Osteocyte (in vitro differentiated cells): ENCODE measurements at regions not wholly inside any gene's neighbourhood (a gene's known extent, or its start where the extent isn't known, plus 50 kb on each side); places are given as distances from the start of the nearest gene placed in this dataset.

Source experiments
- DNase-seq: peaks from one replicate; pipeline ENCODE4 v3.0.0; 2021; ENCODE audit warnings: mixed read lengths; ENCODE audit not compliant: unreplicated experiment; ENCODE audit errors: extremely low spot score
- H3K27ac Mint-ChIP-seq: one replicate; pipeline ENCODE4 v1.8.0; 2021; ENCODE audit warnings: mild to moderate bottlenecking, mixed read lengths; ENCODE audit not compliant: unreplicated experiment
- H3K27me3 Mint-ChIP-seq: one replicate; pipeline ENCODE4 v1.8.0; 2021; ENCODE audit warnings: mixed read lengths; ENCODE audit not compliant: unreplicated experiment
- H3K36me3 Mint-ChIP-seq: one replicate; pipeline ENCODE4 v1.8.0; 2021; ENCODE audit warnings: mixed read lengths; ENCODE audit not compliant: unreplicated experiment
- H3K4me1 Mint-ChIP-seq: one replicate; pipeline ENCODE4 v1.8.0; 2021; ENCODE audit warnings: mixed read lengths; ENCODE audit not compliant: unreplicated experiment
- H3K4me3 Mint-ChIP-seq: one replicate; pipeline ENCODE4 v1.8.0; 2021; ENCODE audit warnings: mild to moderate bottlenecking, moderate library complexity, mixed read lengths; ENCODE audit not compliant: unreplicated experiment
- H3K9me3 Mint-ChIP-seq: one replicate; pipeline ENCODE4 v1.8.0; 2021; ENCODE audit warnings: mixed read lengths; ENCODE audit not compliant: unreplicated experiment
- TF ChIP-seq, protein P1 (sequence below): fragments of 200-600 bp; sonication (generic); IDR thresholded peaks from 2 replicates; pipeline ENCODE4 v1.5.0; 2021; ENCODE audit warnings: antibody characterized with exemption, mild to moderate bottlenecking, moderate library complexity

DNA sequence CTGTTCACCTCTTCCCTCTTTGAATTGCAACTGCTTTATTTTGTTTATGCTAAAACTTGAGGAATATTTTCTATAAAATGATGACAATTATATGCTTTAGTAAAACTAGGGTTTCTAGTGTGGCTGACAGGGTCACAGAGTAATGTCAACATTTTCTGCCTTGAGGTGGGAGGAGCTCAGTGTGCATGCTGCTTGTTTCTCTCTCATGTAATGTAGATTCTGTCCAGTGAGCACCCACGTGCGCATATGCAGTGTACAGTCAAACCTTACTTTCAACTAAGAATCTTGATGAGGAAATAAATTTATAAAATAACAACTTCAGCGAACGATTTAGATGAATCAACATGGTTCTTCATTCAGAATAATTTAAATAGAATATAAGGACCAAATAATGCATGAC, 603.9 kb downstream of the PCDH17 start:
- Mint-ChIP-seq H3K27ac (no peak overlapping the region), H3K9me3 (peaks cover 9% of the 10 kb centered on the region)

DNA sequence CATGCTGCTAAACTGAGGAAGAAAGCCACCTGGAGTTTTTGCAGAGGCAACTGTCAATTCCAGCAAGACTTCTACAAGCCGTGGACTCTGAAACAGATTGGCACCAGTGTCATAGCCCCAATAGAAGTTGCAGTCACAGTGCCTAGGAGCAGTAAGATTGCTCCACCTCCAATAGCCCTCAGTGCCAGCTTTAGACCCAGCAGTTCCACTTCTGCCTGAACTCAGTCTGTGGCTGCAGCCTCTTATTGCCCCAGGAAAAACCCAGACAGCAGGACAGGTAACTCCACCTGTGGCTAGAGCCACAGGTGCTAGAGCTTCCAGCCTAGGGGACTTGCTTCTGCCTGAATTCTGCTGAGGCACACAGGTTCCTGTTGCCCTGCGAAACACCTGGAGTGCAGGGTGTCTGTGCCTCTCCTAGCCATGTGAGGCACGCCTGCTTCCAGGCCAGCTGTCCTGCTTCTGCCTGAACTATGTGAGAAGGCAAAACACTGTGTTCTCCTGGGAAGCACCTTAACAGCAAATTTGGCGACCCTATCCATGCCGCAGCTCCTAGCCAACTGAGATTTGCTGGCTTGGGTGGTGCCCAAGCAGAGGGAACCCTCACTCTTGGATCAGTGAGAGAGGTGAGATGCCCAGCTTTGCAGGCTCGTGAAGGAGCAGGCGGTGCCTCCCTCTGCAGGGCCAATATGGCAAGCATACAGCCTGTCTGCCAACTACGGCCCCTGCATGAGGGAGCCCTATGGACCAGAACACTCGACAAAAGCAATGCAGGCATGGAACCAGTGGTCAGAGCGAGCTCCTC, 607.6 kb downstream of the PCDH17 start:
- Mint-ChIP-seq H3K36me3 (no peaks in the 10 kb centered on the region), H3K27ac (no peak overlapping the region), H3K9me3 (peaks cover 11% of the 10 kb centered on the region), H3K4me1 (no peaks in the 10 kb centered on the region), H3K4me3 (no peak overlapping the region), H3K27me3 (no peaks in the 10 kb centered on the region)
- TF ChIP-seq, protein P1, sequence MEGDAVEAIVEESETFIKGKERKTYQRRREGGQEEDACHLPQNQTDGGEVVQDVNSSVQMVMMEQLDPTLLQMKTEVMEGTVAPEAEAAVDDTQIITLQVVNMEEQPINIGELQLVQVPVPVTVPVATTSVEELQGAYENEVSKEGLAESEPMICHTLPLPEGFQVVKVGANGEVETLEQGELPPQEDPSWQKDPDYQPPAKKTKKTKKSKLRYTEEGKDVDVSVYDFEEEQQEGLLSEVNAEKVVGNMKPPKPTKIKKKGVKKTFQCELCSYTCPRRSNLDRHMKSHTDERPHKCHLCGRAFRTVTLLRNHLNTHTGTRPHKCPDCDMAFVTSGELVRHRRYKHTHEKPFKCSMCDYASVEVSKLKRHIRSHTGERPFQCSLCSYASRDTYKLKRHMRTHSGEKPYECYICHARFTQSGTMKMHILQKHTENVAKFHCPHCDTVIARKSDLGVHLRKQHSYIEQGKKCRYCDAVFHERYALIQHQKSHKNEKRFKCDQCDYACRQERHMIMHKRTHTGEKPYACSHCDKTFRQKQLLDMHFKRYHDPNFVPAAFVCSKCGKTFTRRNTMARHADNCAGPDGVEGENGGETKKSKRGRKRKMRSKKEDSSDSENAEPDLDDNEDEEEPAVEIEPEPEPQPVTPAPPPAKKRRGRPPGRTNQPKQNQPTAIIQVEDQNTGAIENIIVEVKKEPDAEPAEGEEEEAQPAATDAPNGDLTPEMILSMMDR: no peak
- no peak for DNase-seq

More for the DNA sequence above, 603.9 kb downstream of the PCDH17 start:
- H3K4me3 Mint-ChIP-seq: no peak overlapping the region
- TF ChIP-seq, protein P1: no peak
- H3K27me3 Mint-ChIP-seq: no peaks in the 10 kb centered on the region
- DNase-seq: no peak
- no peaks in the 10 kb centered on the region for H3K36me3 Mint-ChIP-seq
- no peaks in the 10 kb centered on the region for H3K4me1 Mint-ChIP-seq

DNA sequence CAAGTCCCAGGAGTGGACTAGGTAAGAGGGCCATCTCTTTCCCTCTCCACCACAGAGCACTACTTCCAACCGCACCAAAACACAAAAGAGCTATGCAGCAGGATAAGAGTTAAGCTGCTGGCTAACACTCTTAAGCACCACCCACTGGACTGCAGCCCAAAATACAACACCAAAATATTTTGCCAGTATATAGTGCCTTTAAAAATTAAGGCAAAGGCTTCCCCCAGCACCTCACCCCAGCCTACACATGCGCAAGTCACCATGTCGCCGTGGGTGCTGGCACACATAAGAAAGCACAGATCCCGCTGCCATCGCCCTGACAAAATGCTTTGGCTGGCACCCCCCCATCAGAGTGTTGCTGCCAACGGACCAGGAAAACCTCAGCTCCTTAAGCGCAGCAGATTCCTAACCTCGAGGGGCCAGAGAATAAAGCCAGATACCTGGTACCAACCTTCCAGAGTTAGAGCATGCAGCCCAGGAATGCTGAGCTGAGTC, 608.3 kb downstream of the PCDH17 start:
- Mint-ChIP-seq H3K27me3 (no peaks in the 10 kb centered on the region), H3K4me1 (no peaks in the 10 kb centered on the region), H3K27ac (no peak overlapping the region), H3K36me3 (no peaks in the 10 kb centered on the region), H3K4me3 (no peak overlapping the region), H3K9me3 (peaks cover 18% of the 10 kb centered on the region)
- TF ChIP-seq, protein P1: no peak
- no peak for DNase-seq

DNA sequence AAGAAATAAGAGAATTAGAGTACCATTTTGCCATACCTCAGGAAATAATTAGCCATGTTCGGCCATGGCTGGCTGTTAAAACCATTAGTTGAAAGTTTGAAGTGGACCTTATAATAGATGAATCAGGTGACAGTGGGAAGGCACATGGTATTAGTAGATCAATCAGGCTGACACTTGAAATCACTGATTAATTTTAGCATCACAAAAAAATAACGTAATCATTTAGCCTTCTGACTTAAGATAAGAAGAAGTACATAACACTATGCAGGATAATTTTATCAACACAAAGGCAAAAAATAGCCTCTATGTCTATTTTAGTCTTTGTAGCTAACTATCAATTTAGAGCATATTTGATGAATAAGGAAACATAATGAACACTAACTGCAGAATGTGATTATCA, 615.5 kb downstream of the PCDH17 start:
- TF ChIP-seq, protein P1: no peak
- no peak overlapping the region for H3K27ac Mint-ChIP-seq
- no peak overlapping the region for H3K4me3 Mint-ChIP-seq
- H3K9me3 Mint-ChIP-seq: peaks cover 14% of the 10 kb centered on the region
- DNase-seq: no peak
- no peaks in the 10 kb centered on the region for H3K36me3 Mint-ChIP-seq
- H3K4me1 Mint-ChIP-seq: no peaks in the 10 kb centered on the region
- H3K27me3 Mint-ChIP-seq: no peaks in the 10 kb centered on the region

DNA sequence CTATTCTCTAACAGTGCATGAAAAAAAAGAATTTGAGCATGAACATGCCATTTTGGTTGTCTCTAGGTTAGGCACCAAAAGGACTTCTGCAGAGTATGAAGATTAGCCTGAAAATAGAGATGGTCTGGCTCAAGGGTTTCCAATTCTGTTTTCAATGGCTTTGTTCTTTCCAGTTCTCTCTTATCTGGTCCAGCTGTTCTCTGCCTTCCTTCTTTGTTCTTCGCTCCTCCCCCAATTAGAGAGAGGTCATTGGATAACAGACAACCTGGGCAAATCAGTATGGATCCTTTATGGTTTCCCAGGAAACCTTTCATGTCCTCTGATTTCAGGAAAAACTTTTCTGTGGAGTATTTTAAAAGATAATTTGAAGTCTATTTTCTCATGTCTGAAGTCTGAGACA, 623.4 kb downstream of the PCDH17 start:
- Mint-ChIP-seq H3K27ac (no peak overlapping the region), H3K4me1 (no peaks in the 10 kb centered on the region), H3K4me3 (no peak overlapping the region), H3K9me3 (no peaks in the 10 kb centered on the region), H3K36me3 (no peaks in the 10 kb centered on the region), H3K27me3 (peaks cover 4% of the 10 kb centered on the region)
- TF ChIP-seq, protein P1: no peak
- DNase-seq: no peak
